ENCODE measurements at regions not wholly inside any gene's neighbourhood (a gene's known extent, or its start where the extent isn't known, plus 50 kb on each side); places are given as distances from the start of the nearest gene placed in this dataset.
"Not testable (repeated sequence)": the region's sequence is repeated elsewhere in the genome, so short reads cannot be mapped to it uniquely, and the experiment has no call there.

- H3K4me3 ChIP-seq = no peak overlapping the region
- H3K4me1 ChIP-seq (replicated peaks; ENCODE audit: insufficient read depth) = peaks cover 20% of the 10 kb centered on the region
- no peaks in the 10 kb centered on the region for H3K36me3 ChIP-seq (ENCODE audit: low read depth)
- intact Hi-C loops (cut with micrococcal nuclease; ENCODE audit: unreplicated experiment) = no loop called here
- TF ChIP-seq EZH2 (IDR thresholded peaks at IDR 0.05; ENCODE audit: low read depth) (no peak), CTCF (conservative IDR thresholded peaks at IDR 0.05) (no peak)
- no peak overlapping the region for H2AFZ ChIP-seq
- no peak overlapping the region for H3K4me2 ChIP-seq
- peaks cover 20% of the 10 kb centered on the region for H3F3A ChIP-seq (ENCODE audit: insufficient read depth, low read depth)
- BruUV-seq (replicated peaks) = no TSS peak
- DNase-seq = no peak
- no peaks in the 10 kb centered on the region for H4K20me1 ChIP-seq (ENCODE audit: insufficient read depth)
- no peaks in the 10 kb centered on the region for H3K27me3 ChIP-seq (ENCODE audit: insufficient read depth, low read depth)
- ChIA-PET CTCF (no interaction called here), POLR2A (ENCODE audit: unreplicated experiment) (no interaction called here)
- no peaks in the 10 kb centered on the region for H3K79me2 ChIP-seq (ENCODE audit: low read depth)
- no peaks in the 10 kb centered on the region for H3K9me3 ChIP-seq (ENCODE audit: insufficient read depth, low read depth)
- H3K27ac ChIP-seq = no peak overlapping the region
- H3K9me2 ChIP-seq (ENCODE audit: insufficient read depth) = no peaks in the 10 kb centered on the region
Measured at GRCh38 chr1:168405906-168406549, 125.4 kb downstream of the TBX19 start.

DNA sequence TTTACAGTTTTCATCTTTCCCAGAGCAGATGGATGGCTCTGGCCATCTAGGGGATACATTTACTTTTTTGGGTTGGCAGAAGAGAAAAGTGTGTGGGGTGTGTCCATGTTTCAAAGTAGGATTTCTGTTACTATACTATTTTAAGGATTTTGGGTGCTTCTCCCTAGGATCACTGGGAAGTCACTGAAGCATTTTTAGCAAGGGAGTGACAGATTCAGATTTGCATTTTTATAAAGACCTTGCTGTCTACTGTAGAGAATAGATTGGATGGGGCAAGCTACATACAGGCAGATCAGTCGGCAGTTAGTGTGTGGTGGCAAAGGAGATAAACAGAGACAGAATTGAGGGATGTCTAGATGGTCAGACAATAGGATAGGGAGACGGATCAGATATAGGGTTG is 122.5 kb downstream of the TBX19 start:
- H3K79me2 ChIP-seq (ENCODE audit: low read depth) = no peaks in the 10 kb centered on the region
- no peaks in the 10 kb centered on the region for H3K36me3 ChIP-seq (ENCODE audit: low read depth)
- intact Hi-C loops (cut with micrococcal nuclease; ENCODE audit: unreplicated experiment) = no loop called here
- H3K9me3 ChIP-seq (ENCODE audit: insufficient read depth, low read depth) = no peaks in the 10 kb centered on the region
- no peak overlapping the region for H3K27ac ChIP-seq
- TF ChIP-seq CTCF (conservative IDR thresholded peaks at IDR 0.05) = no peak
- TF ChIP-seq EZH2 (IDR thresholded peaks at IDR 0.05; ENCODE audit: low read depth) = no peak
- POLR2A ChIA-PET (ENCODE audit: unreplicated experiment) = no interaction called here
- H3K4me3 ChIP-seq = no peak overlapping the region
- H4K20me1 ChIP-seq (ENCODE audit: insufficient read depth) = no peaks in the 10 kb centered on the region
- no peak overlapping the region for H3K4me2 ChIP-seq
- H3K27me3 ChIP-seq (ENCODE audit: insufficient read depth, low read depth) = no peaks in the 10 kb centered on the region
- peaks cover 3% of the 10 kb centered on the region; the same call in 1 of the 2 replicates for H3F3A ChIP-seq (ENCODE audit: insufficient read depth, low read depth)
- CTCF ChIA-PET = no interaction called here
- BruUV-seq (replicated peaks) = no TSS peak
- no peak overlapping the region for H2AFZ ChIP-seq
- peaks cover 5% of the 10 kb centered on the region for H3K4me1 ChIP-seq (replicated peaks; ENCODE audit: insufficient read depth)
- no peaks in the 10 kb centered on the region for H3K9me2 ChIP-seq (ENCODE audit: insufficient read depth)
- DNase-seq = no peak

DNA sequence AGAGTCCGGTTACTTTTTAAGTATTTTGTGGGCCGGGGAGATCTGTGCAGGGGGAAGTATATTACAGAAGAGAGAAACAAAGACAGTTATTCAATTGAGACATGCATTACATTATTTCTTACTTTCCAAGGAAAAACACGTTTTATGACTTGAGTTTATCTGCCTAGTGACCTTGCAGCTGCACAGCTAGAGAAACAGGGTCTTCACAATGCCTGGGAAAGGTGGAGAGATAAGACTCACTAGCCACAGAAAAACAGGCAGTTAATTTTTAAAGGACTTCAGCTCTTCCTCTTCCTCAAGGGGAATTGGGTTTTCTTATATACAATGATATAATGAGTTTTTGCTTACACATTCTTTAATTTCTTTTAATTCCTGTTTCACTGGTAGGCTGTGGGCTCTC is 121.8 kb downstream of the TBX19 start:
- CTCF ChIA-PET, DNase-seq: not testable (repeated sequence)

DNA sequence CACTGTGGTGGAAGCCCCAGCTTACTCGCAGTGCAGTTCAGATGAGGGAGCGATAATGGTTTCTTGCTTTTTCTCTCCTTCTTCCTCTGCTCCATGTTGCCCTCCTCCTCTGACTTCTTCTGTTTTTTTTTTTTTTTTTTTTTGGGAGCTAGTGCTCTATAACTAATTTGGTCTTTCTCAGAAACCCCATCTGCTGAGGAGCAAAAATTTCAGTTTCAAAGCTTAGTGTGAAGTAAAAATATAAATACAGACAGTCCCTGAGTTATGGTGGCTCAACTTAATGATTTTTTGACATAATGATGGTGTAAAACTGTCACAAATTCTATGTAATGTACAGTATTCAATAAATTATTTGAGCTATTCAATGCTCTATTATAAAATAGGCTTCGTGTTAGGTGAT is 120.7 kb downstream of the TBX19 start:
- no peak overlapping the region for H2AFZ ChIP-seq
- no peaks in the 10 kb centered on the region for H3K36me3 ChIP-seq (ENCODE audit: low read depth)
- no peaks in the 10 kb centered on the region for H3K9me2 ChIP-seq (ENCODE audit: insufficient read depth)
- no peaks in the 10 kb centered on the region for H4K20me1 ChIP-seq (ENCODE audit: insufficient read depth)
- DNase-seq = no peak
- H3K4me2 ChIP-seq = no peak overlapping the region
- H3F3A ChIP-seq (ENCODE audit: insufficient read depth, low read depth) = peaks cover 5% of the 10 kb centered on the region; the same call in 1 of the 2 replicates
- H3K27me3 ChIP-seq (ENCODE audit: insufficient read depth, low read depth) = no peaks in the 10 kb centered on the region
- no peak overlapping the region for H3K27ac ChIP-seq
- no peaks in the 10 kb centered on the region for H3K79me2 ChIP-seq (ENCODE audit: low read depth)
- CTCF ChIA-PET = no interaction called here
- TF ChIP-seq CTCF (conservative IDR thresholded peaks at IDR 0.05) = no peak
- no peak for TF ChIP-seq EZH2 (IDR thresholded peaks at IDR 0.05; ENCODE audit: low read depth)
- H3K9me3 ChIP-seq (ENCODE audit: insufficient read depth, low read depth) = no peaks in the 10 kb centered on the region
- POLR2A ChIA-PET (ENCODE audit: unreplicated experiment) = interaction anchor here (0.8 kb wide), 1 partner anchor 129 kb away, joined by 32 read pairs; no protein-coding TSS in a partner anchor
- peaks cover 13% of the 10 kb centered on the region; the same call in 1 of the 2 replicates for H3K4me1 ChIP-seq (replicated peaks; ENCODE audit: insufficient read depth)
- no peak overlapping the region for H3K4me3 ChIP-seq
- BruUV-seq (replicated peaks) = no TSS peak
- intact Hi-C loops (cut with micrococcal nuclease; ENCODE audit: unreplicated experiment) = no loop called here

More for the DNA sequence above, 121.8 kb downstream of the TBX19 start:
- H4K20me1 ChIP-seq (ENCODE audit: insufficient read depth); BruUV-seq (replicated peaks); H3K4me3 ChIP-seq; H3K27me3 ChIP-seq (ENCODE audit: insufficient read depth, low read depth); POLR2A ChIA-PET (ENCODE audit: unreplicated experiment); H3K4me2 ChIP-seq; H3K4me1 ChIP-seq (replicated peaks; ENCODE audit: insufficient read depth); H3K9me3 ChIP-seq (ENCODE audit: insufficient read depth, low read depth); H3K9me2 ChIP-seq (ENCODE audit: insufficient read depth); intact Hi-C loops (cut with micrococcal nuclease; ENCODE audit: unreplicated experiment); H3K36me3 ChIP-seq (ENCODE audit: low read depth); H3K79me2 ChIP-seq (ENCODE audit: low read depth); H2AFZ ChIP-seq; H3K27ac ChIP-seq; H3F3A ChIP-seq (ENCODE audit: insufficient read depth, low read depth): not testable (repeated sequence)

All from PC-9 (cell line).